Mesodermal cell (in vitro differentiated cells): ENCODE measurements at regions not wholly inside any gene's neighbourhood (a gene's known extent, or its start where the extent isn't known, plus 50 kb on each side); places are given as distances from the start of the nearest gene placed in this dataset.

ENCODE experiments used
- H3K27ac ChIP-seq: 2 replicates; pipeline ENCODE4 v1.7.0; 2013; ENCODE audit warnings: mild to moderate bottlenecking, low read depth, low read length, moderate library complexity; ENCODE audit not compliant: severe bottlenecking
- H3K36me3 ChIP-seq: 2 replicates; pipeline ENCODE4 v1.7.1; 2013; ENCODE audit warnings: mild to moderate bottlenecking, low read length, moderate library complexity; ENCODE audit not compliant: control insufficient read depth, insufficient read depth
- H3K4me1 ChIP-seq: one replicate; pipeline ENCODE4 v1.7.1; 2013; ENCODE audit warnings: mild to moderate bottlenecking, low read length; ENCODE audit not compliant: insufficient read depth, control insufficient read depth, poor library complexity, severe bottlenecking
- H3K4me3 ChIP-seq: 2 replicates; pipeline ENCODE4 v1.7.0; 2013; ENCODE audit warnings: low read length, control low read depth, mild to moderate bottlenecking; ENCODE audit not compliant: insufficient read depth, poor library complexity, severe bottlenecking; ENCODE audit errors: extremely low read depth
- H3K9me3 ChIP-seq: 2 replicates; pipeline ENCODE4 v1.7.1; 2013; ENCODE audit warnings: mild to moderate bottlenecking, low read length, moderate library complexity; ENCODE audit not compliant: control insufficient read depth
- WGBS, 2 experiments: methylation state at CpG; one replicate each; pipeline ENCODE4 v1.1.5; 2013; ENCODE audit warnings: missing lambda C conversion rate in 2 of 2; ENCODE audit not compliant: insufficient coverage in 2 of 2; 5-methylcytosine and 5-hydroxymethylcytosine counted together

DNA sequence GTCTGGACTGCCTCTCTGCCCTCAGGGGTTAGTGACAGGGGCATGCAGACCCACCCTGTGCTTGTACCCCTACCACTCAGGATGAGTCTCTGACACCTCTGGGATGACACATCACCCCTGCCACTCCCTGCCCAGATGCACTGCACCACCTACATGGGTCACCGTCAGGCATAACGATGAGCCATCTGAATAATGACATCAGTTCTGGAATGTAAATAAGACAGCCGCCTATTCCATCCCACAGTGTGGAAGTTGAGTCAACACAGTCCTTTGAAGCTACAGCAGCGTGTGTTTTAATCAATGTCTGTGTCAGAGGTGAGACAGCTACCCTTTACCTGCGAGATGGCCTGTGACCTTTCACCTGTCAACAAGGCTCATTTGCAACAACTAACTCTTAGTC is 268.7 kb upstream of the ARRDC4 start:
- Histone ChIP-seq H3K4me3 (no peak overlapping the region), H3K27ac (no peak overlapping the region), H3K36me3 (no peaks in the 10 kb centered on the region), H3K9me3 (no peaks in the 10 kb centered on the region), H3K4me1 (no peaks in the 10 kb centered on the region)
- 79 to 84% methylated on average over 4 to 5 of the region's 5 CpGs for WGBS, 2 experiments

DNA sequence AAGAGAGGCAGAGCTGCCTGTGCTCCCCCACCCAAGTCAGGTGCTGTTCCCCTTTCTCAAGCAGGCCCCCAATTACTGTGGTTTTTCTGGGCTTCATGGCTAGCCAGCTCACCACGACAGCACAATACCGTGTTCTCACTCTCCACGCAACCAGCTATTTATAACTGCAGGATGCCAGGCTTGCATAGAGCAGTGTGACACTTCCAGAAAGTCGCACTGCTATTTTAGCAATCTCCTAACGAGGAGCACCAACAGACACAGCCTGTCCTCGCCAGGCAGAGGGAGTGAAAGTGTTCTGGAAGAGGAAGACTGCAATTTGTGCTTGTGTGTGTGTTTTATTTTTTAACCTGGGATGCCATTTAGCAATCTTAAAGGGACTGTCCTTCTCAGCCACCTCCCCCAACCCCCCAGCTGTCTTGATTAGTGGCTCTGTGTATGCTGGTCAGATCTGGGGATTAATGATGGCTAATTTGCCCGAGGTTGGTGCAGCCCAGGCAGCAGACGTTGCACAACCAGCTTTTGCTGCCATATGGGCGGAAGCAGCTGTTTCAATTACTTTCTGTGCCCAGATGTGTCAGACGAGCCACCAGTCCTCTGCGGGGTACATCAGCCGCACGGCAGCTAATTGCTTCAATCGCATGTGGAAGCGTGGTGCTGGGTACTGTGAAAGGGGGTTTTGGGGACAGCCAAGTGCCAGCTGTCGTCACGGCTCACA is 268.0 kb upstream of the ARRDC4 start:
- Histone ChIP-seq H3K36me3 (no peaks in the 10 kb centered on the region), H3K27ac (no peak overlapping the region), H3K9me3 (no peaks in the 10 kb centered on the region), H3K4me1 (no peaks in the 10 kb centered on the region), H3K4me3 (no peak overlapping the region)
- 93 to 95% methylated on average over 17 of the region's 17 CpGs for WGBS, 2 experiments

GRCh38 chr15:97694456-97694855 is 266.0 kb upstream of the ARRDC4 start:
- no peaks in the 10 kb centered on the region for H3K36me3 ChIP-seq
- WGBS, 2 experiments: 97 to 100% methylated on average over 4 to 7 of the region's 7 CpGs
- H3K27ac ChIP-seq: no peak overlapping the region
- no peak overlapping the region for H3K4me3 ChIP-seq
- no peaks in the 10 kb centered on the region for H3K9me3 ChIP-seq
- no peaks in the 10 kb centered on the region for H3K4me1 ChIP-seq

DNA sequence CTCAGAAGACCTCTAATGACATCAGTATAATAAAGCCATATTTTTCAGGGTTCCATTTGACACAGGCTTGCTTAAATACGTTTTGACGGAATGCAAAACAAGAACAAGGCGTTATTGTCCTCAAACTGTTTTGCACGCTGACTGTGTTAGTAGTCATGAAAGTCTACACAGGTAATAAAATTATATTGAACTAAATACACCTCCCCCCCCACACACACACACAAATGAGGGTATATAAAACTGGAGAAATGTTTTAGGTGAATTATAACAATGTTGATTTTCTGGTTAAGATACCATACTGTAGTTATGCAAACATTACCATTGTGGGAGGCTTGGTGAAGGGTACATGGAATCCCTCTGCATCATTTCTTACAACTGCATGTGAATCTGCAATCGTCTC is 257.1 kb upstream of the ARRDC4 start:
- no peak overlapping the region for H3K27ac ChIP-seq
- H3K4me3 ChIP-seq: no peak overlapping the region
- no peaks in the 10 kb centered on the region for H3K9me3 ChIP-seq
- H3K4me1 ChIP-seq: no peaks in the 10 kb centered on the region
- H3K36me3 ChIP-seq: no peaks in the 10 kb centered on the region
- WGBS, 2 experiments: 86 to 100% methylated on average over 1 to 3 of the region's 5 CpGs

DNA sequence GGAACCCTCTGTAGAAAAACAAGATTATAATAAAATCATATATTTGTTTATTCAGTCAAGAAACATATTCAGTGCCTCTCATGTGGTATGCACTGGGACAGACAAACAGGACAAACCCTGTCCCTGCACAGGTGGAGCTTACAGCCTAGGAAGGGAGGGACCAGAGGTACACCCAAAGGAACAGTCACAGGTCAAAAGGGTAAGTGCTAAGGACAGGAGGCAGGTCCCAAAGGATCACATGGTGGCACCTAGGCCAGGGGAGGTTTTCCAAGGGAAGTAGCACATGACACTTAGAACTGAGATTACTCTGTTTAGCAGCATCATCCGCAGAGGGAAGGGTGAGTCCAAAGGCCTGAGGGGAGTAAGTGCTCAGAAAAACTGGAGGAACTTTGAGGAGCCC is 254.4 kb upstream of the ARRDC4 start:
- no peak overlapping the region for H3K27ac ChIP-seq
- H3K36me3 ChIP-seq: no peaks in the 10 kb centered on the region
- H3K4me3 ChIP-seq: no peak overlapping the region
- 89 to 100% methylated on average over 1 of the region's 1 CpG for WGBS, 2 experiments
- H3K9me3 ChIP-seq: no peaks in the 10 kb centered on the region
- H3K4me1 ChIP-seq: no peaks in the 10 kb centered on the region

DNA sequence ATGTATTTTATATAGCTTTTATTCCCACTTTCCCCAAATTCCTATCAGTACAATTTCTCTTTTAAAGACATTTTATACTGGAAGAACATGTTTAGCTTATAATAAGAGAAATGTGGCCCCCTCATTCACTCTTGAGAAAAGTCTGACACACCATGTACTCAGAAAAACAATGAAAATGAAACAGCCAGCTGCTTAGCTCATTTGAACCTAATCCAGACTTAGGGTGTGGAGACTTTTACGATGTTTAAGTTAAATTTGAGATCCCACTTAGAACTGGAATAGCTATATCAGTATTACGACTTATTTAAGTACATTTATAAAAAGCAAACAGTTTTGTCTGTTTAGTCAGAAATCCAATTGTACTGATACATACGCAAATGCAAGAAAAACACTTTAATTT is 252.3 kb upstream of the ARRDC4 start:
- WGBS, 2 experiments: no CpG with 5 or more reads among the region's 3 CpGs
- Histone ChIP-seq H3K27ac (no peak overlapping the region), H3K9me3 (no peaks in the 10 kb centered on the region), H3K4me1 (no peaks in the 10 kb centered on the region), H3K4me3 (no peak overlapping the region), H3K36me3 (no peaks in the 10 kb centered on the region)

- H3K27ac ChIP-seq: no peak overlapping the region
- no peaks in the 10 kb centered on the region for H3K4me1 ChIP-seq
- no peak overlapping the region for H3K4me3 ChIP-seq
- H3K36me3 ChIP-seq: no peaks in the 10 kb centered on the region
- 48 to 83% methylated on average over 3 to 5 of the region's 5 CpGs for WGBS, 2 experiments
- no peaks in the 10 kb centered on the region for H3K9me3 ChIP-seq
Observed at GRCh38 chr15:97712530-97712929, 248.0 kb upstream of the ARRDC4 start.

DNA sequence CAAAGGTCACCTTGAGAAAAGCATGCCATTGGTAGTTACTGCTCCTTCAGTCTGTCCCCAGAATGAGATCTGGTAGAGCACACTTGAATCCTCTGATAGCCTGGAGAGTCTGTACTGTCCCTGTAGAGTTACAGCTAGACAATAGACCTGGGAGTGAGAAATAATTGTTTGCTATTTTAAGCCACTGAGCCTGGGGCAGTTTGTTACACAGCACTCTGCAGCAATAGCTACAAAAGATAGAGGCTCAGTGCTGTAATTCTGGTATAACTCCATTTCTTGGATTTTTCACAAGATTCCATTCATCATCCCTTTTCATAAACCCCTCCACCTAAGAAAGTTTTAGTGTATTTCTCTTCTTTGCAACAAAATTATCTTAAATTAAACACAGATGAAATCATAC is 242.7 kb upstream of the ARRDC4 start:
- Histone ChIP-seq H3K36me3 (no peaks in the 10 kb centered on the region), H3K27ac (no peak overlapping the region), H3K4me3 (no peak overlapping the region), H3K9me3 (no peaks in the 10 kb centered on the region), H3K4me1 (no peaks in the 10 kb centered on the region)

- Histone ChIP-seq H3K4me1 (no peaks in the 10 kb centered on the region), H3K4me3 (no peak overlapping the region), H3K27ac (no peak overlapping the region), H3K36me3 (no peaks in the 10 kb centered on the region), H3K9me3 (no peaks in the 10 kb centered on the region)
Observed at GRCh38 chr15:97718509-97718908, 242.0 kb upstream of the ARRDC4 start.

DNA sequence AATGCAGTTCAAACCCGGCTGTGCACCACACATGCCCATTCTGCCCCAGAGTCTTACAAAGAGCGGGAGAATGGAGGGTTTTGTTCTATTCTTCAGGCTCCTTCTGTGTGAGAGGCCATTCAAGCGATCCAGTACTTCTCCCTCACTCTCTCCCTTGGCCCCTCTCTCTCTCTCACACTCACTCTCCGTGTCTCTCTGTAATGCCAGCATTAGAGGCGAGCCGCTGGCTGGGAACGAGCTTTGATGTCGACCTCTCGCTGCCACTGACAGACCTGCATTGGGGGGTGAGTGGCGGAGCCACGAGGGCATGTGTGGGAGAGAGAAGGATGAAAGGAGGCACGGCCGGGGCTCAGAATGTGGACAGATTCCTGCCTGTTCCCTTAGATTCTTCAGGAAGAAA is 231.7 kb upstream of the ARRDC4 start:
- no peak overlapping the region for H3K27ac ChIP-seq
- no peaks in the 10 kb centered on the region for H3K36me3 ChIP-seq
- no peak overlapping the region for H3K4me3 ChIP-seq
- 61 to 81% methylated on average over 12 to 13 of the region's 13 CpGs for WGBS, 2 experiments
- no peaks in the 10 kb centered on the region for H3K9me3 ChIP-seq
- H3K4me1 ChIP-seq: no peaks in the 10 kb centered on the region

DNA sequence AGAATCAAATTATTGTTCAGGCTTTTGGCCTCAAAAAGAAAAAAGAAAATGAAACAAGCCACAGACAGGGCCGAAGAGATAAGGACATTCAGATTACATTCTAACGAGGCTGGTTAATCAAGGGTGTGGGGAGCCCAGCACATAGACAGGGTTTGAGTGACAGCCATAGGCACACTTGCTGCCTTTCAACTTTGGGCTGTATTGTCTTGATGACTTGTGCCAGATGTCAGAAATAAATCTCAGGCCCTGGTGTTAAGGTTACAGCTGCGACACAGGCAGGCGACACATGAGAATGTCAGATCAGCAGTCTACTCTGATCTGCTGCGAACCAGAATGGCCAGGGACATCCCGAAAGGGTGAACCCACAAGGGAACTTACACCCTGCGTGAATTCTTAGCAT is 231.2 kb upstream of the ARRDC4 start:
- H3K4me3 ChIP-seq: no peak overlapping the region
- 87 to 96% methylated on average over 7 of the region's 7 CpGs for WGBS, 2 experiments
- H3K9me3 ChIP-seq: no peaks in the 10 kb centered on the region
- no peaks in the 10 kb centered on the region for H3K4me1 ChIP-seq
- H3K27ac ChIP-seq: no peak overlapping the region
- no peaks in the 10 kb centered on the region for H3K36me3 ChIP-seq
